ENCODE measurements at regions not wholly inside any gene's neighbourhood (a gene's known extent, or its start where the extent isn't known, plus 50 kb on each side); places are given as distances from the start of the nearest gene placed in this dataset.

DNA sequence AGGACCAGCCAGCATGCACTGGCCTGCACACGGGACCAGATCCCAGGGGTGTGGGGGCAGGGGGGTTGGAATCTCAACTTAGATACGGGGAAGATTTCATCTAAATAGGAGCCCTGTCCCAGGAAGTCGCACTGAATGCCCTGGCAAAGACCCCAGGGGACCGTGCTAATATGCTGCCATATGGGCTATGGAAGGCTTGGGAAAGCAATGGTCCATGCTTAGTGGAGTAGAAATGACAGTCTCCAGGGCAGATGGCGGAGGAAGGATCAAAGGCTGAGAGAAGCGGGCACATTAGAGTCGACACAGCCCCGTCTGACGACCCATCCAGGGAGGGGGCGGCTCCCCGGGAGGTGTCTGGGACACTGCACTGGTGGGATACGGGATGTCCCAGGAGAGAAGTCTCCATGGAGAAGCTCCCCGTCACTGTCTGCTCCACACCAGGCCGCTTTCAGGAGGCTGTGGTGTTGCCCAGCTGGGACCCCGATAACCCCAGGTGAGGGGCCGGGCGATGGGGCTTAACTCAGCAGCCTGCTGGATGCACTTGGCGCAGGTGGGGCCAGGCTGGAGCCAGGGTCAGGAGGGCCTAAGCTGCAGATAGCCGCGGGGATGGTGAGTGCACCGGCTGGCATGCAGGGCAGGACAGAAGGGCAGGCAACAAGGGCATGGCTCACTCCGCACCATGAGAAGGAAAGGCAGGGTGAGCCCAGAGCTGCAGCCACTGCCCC is 377.7 kb upstream of the IRX1 start:
- no peak for DNase-seq

DNA sequence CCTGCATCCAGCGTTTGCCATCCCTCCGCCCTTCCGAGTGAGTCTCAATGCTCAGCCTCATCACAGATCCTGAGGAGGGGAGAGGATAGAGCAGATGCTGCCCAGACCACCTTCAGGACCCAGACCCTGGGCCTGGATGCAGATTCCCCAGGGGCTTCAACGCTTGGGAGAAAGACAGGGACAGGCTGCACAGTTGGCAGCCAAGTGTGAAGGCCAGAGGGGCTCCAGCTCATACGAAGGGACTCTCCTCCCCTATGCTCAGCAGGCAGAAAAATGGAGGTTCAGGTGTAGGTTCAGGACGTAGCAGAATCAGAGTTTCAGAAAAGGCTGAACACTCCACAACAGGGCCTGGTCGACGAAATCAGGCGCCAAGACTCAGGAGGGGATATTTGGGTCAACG is 378.5 kb upstream of the IRX1 start:
- no peak for DNase-seq

DNA sequence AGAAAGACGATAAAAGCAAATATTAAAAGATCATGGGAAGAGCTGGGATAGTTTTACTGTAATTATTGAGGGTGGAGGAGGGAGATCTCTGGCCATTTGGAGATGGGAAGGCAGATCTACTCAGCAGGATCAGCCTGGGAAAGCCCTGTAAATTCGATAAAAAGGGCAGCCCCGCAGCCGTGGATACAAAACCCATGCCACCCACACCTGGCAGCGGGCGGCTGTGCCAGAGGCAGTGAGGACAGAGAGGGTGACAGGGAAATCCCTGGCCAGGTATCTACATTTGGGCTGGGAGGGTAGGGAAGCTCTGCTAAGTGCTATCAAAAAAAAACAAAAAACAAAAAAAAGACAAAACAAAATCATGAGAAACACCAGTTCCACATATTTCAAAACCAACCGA is 379.2 kb upstream of the IRX1 start:
- DNase-seq: no peak

DNA sequence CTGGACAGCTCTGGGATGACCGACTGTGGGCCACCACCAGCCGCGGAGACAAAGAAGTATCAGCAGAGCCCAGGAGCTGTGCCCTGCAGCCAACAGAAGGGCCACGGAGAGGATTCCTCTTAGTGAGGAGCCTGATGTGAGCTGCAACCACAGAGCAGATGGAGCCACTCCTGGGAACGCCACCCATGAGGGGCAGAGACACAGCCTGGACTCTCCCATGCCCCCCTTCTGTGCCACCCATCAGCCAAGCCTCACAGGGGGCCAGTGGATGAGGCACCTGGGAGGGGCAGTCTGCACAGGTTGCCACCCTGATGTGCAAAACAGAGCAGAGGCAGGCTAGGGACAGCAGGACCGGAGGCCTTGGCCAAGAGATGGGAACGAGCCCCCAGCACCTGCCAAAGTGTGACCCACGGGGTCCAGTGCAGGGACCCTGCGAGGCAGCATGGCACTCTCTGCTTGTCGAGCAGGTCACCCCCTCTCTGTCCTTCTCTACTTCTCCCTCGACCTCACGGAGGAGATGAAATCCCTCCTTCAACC is 380.7 kb upstream of the IRX1 start:
- DNase-seq: no peak

DNA sequence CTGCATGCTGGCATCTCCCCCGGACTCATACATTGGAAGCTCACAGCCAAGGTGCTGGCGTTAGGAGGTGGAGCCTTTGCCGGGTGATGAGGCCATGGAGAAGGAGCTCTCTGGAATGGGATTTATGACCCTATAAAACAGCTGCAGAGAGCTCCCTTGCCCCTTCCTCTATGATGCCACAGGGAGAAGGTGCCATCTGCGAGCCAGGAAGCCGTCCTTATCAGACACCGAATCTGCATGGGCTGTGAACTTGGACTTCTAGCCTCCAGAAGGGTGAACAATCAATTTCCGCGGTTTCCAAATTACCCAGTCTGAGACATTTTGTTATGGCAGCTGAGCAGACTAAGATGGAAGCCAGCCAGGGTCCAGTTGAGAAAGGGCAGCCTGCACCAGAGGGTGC is 381.2 kb upstream of the IRX1 start:
- no peak for DNase-seq

DNA sequence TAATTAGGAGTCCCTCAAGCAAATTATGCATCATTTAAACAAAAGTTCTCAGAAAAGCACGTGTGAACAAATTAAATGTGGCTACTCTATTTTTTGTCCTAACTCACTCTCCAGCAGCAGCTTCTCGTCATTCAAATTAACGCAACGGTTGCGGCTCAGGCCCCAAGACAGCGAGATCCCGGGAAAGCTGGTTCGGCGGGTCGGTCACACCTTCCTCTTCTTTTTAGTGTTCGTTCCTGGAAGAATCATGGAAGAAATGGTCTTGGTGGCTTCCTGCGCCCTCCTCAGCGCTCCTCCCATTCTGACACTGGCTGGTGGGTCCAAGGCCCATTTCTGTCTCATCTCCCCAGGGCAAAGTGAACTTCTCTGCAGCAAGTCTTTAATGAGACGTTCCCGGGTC is 382.8 kb upstream of the IRX1 start:
- no peak for DNase-seq

DNA sequence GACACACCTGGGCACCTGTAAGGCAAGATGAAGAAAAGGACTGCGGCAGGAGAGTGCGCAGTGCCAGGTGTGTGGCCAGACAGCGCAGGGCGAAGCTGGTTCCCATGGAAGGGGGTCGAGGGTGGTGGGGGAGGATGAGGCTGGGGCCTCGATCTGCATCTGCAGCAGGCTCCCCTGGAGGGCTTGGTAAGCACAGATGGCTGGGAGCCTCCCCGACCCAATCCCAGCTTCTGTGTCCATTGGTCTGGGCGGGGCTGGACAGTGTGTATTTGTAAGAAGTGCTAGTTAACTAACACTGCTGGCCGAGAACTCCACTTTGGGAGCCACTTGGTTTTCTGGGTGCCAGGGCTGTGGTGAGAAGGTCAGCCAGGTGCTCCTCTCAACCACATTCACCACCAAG is 385.1 kb upstream of the IRX1 start:
- no peak for DNase-seq

DNA sequence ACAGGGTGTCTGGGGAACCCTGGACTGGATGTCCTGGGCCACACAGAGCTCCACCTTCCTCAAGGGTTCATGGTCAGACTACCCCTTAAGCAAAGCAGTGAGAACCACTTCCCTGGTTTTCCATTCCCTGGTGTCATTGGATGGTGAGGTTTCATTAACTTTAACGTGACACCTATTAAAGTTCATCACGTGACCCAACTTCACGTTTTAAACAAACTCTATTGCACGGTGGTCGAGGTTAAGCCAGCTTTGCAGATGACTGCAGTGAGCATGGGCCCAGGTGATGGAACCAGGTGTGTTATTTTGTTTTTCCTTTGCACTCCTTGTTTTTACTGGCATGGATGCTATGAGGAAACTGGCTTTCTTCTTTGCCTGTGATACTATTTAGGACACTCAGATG is 385.7 kb upstream of the IRX1 start:
- DNase-seq: no peak

DNA sequence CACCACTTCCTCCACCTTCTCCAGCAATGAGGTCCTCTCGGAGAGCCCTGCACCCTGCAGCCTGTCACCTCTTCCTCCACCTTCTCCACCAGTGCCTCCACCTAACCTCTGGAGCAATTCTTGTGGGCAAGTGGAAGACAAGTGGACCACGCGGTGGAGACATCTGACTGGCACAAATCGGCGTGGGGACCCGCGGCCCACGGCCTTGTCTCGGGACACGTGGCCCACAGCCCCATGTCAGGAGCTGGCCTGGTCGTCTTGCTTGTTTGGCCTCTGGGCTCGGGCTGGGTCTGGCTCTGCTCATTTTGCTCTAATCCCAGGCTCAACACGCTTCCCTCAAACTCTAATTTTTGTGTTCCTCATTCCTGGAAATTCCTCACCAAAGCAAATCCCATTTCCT is 393.1 kb upstream of the IRX1 start:
- no peak for DNase-seq

DNA sequence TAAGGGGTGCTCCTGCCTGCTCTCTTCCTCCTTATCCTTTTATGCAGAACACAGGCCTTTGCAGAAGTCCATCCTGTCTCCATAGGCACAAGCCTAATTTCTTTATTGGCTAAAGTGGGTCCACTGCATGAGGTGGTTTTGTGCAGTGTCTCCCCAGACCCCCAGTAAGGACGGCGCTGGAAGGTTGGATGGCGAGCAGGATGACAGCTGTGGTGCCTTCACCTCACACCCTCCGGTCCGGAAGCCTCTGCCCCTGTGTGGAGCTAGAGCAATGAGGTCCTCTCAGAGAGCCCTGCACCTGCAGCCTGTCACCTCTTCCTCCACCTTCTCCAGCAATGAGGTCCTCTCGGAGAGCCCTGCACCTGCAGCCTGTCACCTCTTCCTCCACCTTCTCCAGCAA is 393.7 kb upstream of the IRX1 start:
- DNase-seq: no peak

DNA sequence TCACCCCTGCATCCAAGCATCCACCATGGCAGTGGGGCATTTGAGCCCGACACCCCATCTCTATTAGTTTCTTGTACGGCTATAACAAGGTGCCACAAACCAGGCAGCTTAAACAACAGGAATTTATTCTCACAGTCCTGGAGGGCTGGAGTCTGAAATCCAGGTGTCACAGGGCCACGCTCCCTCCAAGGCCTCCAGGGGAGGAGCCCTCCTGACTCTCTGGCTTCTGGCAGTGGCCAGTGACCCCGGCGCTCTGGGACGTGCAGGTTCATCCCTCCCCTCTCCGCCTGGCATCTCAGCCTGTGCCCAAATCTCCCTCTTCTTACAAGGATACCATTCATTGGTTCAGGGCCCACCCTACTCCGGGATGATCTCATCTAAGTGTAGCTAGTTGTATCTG is 394.5 kb upstream of the IRX1 start:
- DNase-seq: no peak

DNA sequence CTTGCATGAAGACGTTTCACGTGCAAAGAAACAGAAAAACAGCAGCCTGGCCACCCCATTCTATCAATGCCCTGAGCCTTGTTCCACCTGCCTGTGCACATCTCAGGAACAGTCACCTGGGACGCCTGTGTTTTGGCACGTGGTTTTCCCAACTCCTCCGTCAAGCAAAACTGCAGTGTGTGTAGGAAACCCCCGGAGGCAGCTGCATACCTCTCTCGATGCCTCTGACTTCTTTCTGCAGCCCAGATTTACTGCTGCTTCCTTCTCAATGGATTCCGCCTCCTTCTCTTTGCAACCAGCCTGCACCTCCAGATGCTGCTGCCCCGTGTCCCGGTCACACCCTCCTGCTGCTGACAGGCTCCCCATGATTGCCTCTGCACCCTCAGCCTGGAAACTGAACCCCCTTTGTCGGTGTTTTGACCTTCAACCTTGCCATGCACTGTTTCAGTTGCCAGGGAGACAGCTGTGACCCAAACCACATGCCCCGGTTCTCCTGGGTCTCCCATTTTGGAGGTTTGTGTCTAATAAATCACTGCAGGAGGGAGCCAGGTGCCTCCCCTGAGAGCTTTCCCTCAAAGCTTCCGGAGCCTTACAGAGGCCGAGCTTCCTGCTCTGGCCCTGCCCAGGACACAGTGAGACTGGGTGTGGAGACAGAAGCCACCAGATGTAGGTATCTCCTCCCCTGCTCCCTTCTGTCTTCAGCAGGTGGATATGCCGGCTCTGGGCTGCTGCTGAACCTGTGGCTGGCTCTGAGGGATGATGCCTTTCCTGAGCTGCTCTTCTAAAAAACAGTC is 395.5 kb upstream of the IRX1 start:
- no peak for DNase-seq

DNA sequence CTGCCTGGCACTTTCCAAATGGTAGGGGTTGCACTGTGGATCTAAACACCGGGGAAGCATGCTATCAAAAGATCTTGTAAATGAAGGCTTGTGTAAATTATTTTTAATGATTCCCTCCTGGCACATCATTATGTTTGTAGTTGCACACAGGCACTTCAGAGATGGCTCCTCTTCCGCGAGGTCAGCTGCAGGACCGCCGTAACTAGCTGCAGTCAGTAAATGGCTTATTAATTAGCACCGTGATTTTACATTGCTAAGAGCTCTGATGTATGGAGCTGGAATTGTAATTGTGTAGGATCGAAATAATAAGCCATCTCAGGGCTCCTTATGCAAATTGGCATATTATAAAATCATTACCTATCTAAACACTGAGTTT is 397.6 kb upstream of the IRX1 start:
- no peak for DNase-seq

DNA sequence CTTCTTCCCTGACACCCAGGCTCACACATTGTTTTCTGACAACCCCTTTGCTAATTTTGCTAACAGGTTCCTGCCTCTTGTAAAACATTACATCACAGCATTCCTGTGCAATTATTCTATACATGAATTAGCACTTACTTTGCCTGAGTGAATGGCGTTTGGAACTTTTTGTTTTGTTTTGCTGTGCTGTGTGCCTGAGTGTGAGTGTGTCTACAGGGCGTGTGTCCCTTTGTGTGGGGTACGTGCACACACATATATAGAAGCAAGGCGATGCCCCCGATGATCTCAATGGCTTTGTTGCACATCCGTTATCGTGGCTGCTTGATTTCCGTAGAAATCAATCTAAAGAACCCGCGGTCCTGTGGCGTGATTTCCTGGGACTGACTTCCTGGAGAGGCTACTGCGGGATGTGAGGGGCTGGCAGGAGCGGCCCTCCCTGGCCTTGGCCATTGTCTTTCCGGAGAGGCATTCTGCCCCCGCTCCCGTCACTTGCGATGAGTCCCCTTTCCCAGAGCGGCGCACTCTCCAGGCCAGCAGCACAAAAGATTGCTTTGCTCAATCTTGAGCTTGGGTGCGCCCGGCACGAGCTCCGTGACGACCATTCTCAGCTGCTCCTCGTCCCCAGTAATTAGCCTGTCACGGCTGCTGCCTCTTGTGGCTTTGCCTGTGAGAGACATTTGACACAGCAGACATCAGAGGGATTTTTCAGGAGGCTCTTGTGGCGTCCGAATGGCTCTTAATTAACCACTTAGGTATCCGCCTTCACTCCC is 398.1 kb upstream of the IRX1 start:
- peak; percentile 43 for DNase-seq

DNA sequence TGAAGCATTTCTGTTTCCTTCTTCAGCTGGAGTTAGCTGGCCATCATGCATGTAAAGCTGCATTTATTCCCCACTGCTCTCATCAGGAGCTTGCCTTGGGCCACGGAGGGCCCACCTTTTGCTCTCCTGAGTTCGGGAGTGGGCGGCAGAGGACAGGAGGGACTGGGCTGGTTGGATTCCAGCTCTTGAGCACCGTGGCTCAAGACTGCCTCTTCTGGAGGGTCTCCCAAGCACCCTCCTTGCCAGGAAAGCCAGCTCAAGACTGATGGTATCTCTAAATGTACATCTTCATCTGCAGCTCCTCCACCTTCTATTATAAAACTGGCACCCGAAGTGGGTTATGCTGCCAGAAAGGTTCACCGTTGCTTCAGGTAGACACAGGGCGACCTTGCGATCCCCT is 399.6 kb upstream of the IRX1 start:
- DNase-seq: no peak

DNA sequence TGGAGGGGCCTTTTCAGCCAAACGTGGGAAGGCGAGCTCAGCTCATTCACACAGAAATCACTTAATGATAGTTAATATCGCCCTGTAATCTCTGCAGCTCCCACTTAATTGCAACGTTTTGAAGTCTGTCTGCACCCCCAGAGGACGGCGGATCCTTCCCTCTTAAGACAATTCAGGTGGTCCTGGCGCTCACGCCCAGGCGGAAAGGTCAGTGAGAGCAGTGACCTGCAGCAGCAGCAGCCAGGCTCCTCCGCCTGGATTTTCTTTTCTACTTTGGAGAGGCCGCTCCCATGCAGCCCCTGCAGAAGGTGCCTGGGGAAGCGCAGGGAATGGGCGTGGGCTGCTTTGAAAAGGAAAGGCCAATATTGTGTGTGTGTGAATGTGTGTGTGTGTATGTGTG is 400.9 kb upstream of the IRX1 start:
- DNase-seq: no peak

DNA sequence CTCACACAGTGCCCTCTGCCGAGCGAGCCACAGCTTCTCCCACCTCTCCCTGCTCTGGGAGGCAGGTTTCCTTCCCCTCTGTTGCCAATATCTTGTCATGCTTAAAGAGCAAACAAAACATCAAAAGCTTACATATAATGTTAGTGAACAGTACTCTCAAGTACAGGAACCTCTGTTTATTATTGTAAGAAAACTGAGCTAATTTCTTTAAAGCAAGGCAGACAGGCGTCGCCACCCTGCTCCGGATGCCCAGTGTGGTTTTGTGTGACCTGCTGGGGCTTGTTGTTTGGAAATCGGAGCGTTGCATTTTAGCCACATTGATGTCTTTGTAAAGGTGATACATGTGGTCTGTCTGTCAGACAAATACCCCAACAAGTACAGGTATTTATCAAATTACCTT is 401.4 kb upstream of the IRX1 start:
- DNase-seq: no peak

DNA sequence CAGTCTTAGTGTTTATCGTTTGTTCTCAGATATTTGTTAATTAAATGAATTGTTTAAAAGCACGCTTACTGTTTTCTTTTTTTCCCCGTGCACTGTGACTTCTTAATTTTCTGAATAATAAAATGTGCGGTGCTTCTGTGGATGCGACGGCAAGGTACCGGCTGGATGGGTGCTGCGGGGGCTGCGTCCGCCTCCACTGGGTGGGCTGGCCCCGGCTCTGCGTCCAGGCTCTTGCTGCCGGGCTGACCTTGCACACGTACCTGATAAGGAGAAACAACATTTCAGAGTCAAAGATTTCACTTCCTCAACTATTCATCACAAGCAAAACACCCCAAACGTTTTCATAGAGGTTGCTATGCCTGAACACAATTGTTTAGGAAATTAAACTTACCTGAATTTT is 404.0 kb upstream of the IRX1 start:
- no peak for DNase-seq

DNA sequence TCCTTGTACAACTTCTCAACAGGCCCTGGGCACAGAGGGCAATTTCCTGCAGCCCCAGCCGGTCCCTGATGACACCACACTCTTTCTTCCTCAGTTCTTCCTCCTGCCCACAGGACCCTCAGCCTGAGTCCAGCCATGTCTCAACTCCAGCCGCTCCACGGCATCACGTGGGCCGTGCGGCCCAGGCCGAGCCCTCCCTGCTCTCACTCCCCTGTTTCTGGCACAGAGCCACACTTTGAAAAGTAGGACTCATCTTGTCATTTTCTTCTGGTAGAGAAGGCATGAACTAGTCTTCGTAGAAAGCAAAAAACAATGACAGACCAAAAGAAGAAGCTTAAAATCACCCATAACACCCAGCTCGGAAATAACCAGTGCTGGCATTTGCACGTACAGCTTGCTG is 404.7 kb upstream of the IRX1 start:
- DNase-seq: no peak

DNA sequence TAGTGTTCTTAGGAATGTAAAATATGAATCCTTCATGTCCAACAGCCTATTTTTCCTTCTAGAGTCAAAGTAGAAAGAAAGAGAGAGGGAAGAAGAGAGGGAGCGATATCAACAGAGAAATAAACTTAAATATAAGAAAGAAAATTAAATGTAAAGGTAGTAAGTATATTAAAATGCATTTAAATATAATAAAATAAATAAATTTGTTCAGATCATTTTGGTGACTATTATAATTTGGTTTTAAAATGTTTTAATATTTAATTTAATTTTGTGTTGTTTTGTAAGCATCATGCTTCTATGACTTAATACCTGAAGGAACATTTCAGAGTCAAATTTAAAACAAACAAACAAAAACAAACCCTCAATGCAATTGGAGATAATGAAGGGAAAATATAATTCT is 405.2 kb upstream of the IRX1 start:
- no peak for DNase-seq

DNA sequence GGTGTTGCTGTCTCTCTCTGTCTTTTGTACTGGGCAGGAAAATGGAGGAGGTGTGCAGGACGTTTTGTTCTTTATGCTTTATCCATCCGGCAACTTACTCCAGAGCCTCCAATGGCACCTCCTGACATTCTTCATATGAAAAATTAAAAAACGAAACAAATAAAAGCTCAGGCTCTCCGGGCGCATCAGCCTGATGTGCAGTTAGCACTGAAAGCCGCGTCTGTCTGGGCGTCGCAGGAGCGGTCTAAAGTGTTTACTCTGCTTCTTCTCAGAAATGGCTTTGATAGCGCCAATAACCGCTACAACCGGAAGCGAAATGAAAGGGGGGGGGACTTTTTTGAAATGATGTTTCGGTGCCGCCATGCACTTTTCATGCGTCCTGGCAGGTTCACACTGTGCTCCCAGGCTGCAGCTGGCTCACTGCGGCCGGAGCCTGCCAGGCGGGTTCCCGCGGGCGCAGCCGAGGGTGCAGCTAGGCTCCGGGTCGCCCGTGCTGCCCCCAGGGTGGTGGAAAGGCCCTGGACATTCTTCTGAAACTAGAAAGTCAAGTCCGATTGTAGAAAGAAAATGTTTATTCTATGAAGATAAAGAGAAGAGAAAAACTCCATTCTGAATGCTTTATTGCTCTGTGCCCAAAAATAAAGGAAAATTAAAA is 407.7 kb upstream of the IRX1 start:
- no peak for DNase-seq

DNA sequence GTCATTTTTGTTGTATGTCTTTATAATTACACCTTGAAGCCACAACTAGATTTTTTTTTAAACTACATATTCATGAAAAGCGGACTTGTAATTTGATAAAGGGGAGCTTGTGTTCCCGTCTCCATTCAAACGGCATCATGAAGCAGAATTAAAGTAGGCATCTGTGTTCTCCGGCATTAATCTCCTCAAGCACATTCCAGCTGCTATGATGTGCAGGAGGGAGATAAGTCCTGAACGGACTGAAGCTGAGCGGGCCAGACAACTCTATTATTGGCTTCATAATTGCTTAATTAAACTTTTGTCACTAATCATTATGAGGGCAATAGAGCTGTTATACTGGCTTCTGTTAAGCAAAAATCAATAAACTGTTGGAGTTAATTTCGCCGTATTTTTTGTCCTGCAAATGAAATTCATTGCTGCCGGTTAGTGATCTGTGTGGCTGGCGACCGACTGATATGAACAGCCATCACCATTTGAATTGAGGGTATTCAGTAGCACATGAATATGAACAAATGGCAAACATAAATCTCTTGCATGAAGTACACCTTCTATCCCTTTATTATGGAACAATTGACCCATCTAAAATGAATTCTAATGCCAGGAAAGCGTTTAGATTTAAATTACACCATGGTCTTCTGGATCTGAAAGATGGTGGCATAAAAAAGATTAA is 408.8 kb upstream of the IRX1 start:
- DNase-seq: no peak

DNA sequence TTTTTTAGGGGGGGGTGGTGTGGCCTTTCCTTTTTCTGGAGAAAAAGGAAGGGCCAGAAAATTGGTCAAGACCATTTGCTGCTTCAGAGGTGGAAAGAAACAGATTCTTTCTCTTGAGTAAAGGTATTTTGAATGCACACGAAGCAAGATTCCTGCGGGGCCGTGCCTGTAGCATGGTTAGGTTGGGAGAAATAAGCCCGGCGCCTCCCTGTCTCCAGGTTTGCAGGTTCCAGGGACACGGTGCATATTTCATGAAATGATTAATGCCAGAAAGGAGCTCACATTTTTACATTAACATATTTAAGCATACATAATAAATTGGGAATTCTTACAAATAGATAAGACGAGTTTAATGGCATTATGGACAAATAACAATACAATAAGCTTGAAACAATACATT is 409.5 kb upstream of the IRX1 start:
- DNase-seq: no peak
